Left renal cortex interstitium (tissue), 4 donors: ENCODE measurements at regions not wholly inside any gene's neighbourhood (a gene's known extent, or its start where the extent isn't known, plus 50 kb on each side); places are given as distances from the start of the nearest gene placed in this dataset.

Experiments used
- DNase-seq, 4 donors: peaks; one replicate each; pipeline ENCODE4 v3.0.0-alpha.2; 2013; ENCODE audit warnings: low read depth in 4 of 4, low spot score in 2 of 4, missing footprints in 1 of 4

DNA sequence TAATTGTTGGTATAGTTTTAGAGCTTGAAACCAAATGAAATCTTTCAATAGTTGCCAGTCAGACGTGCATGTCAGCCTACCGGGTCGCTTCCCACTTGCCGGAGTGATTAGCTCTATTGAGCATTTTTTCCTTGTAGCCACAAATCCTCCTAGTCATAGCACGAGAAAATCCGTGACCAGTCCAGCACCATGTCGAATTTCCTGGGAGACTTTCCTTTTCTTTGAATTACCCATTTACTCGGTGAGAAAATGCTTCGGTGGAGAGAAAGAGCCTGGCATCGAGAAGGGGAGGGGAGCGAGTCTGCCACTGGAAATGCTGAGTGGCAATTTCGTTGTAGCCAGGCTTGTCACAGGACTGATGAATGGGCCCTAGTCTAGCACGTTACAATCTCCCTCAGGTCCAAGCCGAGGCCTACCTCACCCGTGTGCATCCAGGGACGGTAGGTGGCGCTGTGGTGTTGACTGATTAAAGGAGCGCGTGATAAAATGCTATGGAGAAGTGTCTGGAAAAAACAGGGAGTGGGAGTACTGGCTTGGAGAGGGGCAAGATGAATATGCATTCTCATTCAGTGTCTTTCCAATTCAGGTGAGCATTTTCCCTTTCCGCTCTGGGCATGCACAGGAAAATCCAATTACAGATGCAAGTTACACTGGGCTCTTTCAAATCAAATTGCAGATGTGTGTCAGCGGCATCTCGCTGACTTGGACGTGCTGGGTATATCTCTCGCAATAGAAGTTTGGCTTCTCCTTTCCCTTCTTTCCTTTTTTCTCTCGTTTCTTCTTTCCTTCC, 238.8 kb downstream of the EDEM1 start:
- peak; percentile 68 to 89 (median 78) for DNase-seq

DNA sequence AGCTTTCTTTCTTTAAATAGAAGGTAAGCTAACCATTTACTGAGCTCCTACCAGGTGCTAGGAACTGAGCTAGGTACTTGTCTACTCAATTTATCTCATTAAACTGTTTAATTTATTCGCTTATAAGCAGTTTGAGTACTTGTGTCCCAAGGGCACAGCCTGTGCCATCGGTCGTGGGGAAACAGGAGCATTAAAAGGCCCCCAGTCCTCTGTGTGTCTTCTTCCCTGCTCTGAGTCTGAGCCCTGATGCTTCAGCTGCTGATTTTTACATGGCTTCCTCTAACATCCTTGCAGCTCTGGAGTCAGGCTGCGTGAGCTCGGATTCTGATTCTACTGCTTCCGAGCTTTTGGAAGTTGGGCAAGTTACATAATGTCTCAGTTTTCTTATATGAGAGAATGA, 239.5 kb downstream of the EDEM1 start:
- no peak for DNase-seq

DNA sequence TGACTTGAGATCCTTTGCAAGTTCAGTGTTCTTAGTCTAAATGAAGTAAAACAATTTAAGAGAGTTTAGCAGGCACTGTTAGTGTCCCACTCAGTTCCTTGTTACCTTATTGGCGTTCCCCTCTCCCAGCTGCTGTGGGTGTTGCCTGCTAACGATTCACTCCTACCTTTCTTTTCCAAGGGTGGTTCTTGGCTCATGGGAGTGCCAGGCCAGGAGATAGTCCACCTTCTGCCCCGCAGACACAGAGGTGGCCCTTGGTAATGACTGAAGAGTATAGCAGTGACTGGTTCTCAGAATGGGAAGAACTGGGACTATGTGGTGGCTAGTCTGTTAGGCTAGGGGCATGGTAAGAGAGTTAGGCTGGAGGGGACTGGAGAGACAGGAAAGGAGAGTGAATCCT, 240.4 kb downstream of the EDEM1 start:
- no peak for DNase-seq

DNA sequence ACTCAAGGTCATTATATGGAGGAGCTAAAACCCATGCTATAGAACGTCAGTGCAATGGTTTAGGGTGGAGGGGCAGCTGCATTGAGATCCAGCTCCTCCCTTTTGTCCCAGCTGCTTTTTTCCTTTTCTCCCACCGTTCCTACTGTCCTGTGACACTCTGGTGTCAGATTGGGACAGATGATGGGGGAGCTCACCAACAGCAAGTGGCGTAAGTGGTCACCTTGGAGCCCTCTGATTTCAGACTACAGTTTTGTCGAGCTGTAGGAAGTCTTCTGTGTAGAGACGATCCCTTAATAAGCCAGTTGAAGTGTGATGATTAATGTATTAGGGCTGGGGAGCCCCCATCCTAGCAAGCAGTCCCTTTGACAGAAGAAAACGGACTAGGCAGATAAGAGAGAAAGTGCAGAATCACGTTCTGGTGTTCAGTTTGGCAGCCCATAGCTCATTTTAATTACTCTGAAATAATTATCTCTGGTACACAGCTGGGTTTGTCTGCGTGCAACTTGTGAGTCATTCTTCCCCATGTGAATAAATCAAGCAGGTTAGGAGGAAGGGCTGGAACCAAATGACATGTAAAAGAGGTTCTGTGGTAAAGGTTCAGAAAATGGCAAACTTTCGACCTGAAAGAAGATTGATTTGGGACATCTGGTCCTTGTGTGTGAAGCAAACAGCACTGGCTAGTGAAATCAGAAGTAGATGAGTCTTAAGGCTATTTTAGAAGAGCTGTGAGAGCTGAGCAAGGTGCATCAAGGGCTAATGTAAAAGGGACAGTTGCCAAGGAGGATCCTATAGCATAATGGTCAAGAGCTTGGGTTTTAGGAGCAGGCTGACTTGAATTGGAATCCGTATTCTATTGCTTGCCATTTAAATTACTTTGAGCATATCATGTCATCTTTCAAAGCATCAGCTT, 241.4 kb downstream of the EDEM1 start:
- DNase-seq, result peak in 2 of 4 donors; percentile 49 to 58

DNA sequence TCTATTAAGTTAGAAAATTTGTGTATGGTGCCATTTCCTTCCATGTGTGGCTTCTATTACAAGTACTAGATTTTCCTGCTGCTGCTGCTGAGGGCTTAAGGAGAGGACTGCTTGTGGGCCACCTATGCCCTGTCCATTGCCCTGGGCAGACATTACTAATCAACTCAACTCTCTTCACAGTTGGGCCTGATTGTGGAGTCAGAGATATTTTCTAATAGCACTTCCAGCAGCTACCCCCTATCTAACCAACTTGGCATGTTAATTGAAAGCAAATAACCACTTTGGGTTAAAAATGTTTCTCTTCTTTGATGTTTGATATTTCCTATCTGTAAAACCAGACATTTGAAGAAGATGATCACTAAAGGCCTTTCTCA, 242.0 kb downstream of the EDEM1 start:
- no peak for DNase-seq

DNA sequence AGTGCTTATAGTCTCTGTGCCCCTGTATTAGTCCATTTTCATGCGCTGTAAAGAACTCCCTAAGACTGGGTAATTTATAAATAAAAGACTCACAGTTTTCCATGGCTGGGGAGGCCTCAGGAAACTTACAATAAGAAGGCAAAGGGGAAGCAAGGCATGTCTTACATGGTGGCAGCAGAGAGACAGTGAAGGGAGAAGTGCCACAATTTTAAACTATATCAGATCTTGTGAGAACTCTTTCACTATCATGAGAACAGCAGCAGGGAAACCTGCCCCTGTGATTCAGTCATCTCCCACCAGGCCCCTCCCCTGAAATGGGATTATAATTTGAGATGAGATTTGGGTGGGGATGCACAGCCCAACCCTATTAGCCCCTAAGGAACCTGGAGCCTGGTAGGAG, 243.2 kb downstream of the EDEM1 start:
- DNase-seq, result no peak

DNA sequence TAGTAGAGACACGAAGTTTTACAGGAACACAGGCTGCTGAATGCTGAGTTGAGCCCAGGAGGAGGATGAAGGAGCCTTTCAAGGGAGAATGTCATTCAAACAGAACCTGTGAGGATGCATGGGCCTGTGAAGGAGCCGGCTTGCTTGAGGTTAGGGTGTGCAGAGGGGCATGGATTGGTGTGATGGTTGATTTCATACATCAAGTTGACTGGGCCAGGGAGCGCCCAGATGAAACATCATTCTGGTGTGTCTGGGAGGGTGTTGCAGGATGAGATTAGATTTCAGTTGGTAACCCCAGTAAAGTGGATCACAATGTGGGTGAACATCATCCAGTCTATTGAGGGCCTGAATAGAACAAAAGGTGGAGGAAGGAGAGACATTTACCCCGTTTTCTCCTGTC, 243.6 kb downstream of the EDEM1 start:
- DNase-seq, result no peak

DNA sequence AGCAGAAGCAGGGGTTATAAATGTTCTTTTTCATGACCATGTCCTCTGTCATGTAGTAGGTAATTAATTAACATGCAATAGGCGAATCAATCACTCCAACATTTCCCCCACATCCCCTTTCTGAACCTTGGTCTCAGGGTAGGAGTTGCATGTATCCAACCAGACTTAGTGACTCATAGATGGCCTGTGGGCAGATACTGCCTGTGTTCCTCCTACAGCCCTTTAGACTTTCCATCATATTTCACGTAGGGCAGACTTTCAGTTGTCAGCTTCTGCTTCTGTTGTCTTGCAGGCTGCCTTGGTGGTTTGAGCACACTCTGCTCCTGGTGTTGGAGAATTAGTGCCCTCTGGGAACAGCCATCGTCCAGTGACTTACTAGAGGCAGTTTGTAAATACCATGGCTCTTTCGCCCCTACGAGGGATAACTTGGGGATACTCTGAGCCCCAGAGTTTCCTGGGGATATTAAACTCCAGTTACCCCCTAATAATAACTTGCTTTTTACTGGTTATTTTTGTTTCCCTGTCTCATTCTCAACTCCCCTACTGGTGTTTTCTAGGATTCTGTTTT, 244.4 kb downstream of the EDEM1 start:
- DNase-seq, result no peak

DNA sequence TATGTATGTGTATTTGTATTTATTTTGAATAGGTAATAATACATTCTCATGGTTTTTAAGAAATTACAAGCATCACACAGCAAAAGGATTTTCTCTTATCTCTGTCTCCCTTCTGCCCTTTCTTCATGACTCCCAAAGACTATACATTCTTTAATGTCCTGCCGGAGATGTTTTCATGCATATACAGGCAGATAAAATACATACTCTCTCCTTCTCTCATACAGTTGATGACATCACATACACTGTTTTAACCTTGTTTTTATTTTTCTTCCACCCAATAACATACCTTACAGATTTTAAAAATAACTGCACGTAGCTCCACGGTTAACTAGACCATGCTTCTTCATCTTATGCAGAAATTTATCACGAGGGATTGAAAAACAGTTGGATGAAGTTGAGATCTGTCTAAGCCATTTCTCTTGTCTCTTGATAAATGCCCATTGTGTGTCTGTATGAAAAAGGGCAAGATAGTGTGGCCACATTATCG, 249.8 kb downstream of the EDEM1 start:
- DNase-seq, result no peak

DNA sequence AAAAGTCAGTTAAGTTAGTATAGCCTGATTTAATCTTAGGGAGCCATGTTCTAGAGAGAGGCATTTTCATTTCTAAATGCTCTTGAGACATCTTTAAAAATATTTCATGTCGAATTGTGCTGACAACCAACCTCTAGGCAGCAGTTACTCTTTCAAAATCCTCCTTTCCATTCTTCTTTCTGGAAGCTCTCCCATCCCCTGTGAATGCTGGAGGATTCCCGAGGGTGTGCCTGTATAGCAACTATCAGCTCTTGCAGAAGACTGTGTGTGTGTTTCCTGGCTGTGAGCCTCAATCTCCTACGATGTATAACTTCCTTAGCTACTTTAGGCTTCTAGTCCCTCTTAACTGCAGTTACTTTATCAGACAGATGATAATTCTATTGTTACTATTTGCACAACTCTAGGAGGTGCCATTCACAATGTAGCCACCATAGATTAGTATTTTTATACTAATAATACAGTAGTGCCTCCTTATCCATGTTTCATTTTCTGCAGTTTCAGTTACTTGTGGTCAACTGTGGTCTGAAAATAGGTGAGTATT, 250.3 kb downstream of the EDEM1 start:
- no peak for DNase-seq

DNA sequence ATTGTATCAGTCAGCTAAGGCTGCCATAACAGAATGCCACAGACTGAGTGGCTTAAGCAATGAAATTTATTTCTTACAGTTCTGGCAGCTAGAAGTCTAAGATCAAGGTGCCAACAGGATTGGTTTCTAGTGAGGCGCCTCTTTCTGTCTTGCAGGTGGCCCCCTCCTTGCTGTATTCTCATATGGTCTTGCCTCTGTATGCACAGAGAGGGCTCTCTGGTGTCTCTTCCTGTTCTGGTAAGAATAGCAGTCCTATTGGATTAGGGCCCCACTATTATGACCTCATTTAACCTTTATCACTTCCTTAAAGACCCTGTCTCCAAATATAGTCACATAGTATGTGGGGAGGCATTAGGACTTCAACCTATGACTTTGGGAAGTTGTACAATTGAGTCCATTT, 253.9 kb downstream of the EDEM1 start:
- DNase-seq, result no peak

DNA sequence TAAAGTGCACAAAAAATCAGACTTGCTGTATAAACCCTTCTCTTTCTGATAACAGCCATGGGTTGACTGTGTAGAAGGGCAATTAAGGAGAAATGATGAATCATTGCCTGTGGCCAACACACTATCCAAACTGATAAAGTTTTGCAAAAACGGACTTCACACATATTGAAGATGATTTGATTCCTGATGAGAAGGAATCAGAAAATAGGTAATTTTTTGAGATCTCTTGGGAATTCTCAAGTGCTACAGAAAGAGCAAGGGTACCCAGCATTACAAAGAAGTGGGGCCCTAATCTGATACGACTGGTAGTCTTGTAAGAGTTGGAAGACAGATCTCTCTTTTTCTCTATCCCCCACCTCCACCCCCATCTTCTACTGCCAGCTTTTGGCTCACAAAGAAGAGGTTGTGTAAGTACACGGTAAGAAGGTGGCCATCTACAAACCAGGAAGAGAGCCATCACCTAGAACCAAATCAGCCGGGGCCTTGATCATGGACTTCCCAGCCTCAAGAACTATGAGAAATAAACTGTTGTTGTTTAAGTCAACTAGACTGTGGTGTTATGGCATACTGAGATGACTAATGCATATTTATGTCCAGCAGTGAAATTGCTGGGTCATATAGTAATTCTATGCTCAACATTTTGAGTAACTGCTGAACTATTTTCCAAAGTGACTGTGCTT, 254.7 kb downstream of the EDEM1 start:
- DNase-seq, result no peak

DNA sequence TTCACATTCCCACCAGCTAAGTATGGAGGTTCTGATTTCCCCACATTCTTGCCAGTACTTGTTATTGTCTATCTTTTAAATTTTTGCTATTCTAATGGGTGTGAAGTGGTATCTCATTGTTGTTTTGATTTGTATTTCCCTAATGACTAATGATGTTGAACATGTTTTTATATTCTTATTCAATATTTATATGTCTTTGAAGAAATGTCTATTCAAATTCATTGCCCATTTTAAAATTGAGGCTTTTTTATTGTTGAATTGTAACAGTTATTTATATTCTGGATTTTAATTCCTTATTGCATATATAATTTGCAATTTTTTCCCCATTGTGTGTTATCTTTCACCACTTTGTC, 255.3 kb downstream of the EDEM1 start:
- DNase-seq, result no peak

DNA sequence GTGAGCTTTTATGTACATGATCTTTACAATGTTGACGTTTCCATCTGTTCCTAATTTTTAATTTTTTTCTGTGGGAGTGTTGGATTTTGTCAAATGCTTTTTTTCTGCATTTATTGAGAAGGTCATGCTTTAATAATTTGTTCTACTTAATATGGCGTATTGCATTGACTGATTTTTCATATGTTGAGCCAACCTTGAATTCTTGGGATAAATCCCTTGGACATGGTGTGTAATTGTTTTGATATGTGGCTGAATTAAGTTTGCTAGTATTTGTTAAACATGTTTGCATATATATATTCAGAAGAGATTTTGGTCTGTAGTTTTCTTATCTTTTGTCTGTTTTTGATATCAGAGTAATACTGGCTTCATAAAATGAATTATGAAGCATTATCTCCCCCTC, 256.7 kb downstream of the EDEM1 start:
- no peak for DNase-seq

DNA sequence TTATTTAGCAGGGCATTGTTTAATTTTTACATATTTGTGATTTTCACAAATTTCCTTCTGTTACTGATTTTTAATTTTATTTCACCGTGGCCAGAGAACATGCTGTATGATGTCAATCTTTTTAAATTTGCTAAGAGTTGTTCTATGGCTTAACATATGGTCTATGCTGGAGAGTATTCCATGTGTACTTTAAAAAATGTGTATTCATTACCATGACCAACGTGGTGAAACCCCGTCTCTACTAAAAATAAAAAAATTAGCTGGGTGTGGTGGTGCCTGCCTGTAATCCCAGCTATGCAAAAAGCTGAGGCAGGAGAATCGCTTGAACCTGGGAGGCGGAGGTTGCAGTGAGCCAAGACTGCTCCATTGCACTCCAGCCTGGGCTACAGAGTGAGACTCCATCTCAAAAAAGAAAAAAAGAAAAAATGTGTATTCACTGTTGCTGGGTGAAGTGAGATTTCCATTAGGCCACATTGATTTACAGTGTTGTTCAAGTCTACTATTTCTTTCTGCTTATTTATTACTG, 258.2 kb downstream of the EDEM1 start:
- DNase-seq, result no peak

DNA sequence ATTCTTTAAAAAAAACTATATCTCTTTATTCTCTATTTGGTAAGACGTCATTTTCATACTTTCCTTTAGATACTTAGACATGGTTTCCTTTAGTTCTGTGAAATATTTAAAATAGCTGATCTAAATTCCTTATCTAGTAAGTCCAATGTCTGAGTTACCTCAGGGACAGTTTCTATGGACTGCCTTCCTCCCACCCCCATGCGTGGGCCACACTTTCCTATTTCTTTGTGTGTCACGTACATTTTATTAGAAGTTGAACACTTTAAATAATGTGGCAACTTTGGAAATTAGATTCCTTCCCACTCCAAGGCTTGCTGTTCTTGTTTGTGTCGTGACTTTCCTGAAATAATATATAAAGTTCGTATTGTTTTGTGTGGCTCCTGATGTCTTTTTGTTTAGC, 260.7 kb downstream of the EDEM1 start:
- DNase-seq, result no peak

DNA sequence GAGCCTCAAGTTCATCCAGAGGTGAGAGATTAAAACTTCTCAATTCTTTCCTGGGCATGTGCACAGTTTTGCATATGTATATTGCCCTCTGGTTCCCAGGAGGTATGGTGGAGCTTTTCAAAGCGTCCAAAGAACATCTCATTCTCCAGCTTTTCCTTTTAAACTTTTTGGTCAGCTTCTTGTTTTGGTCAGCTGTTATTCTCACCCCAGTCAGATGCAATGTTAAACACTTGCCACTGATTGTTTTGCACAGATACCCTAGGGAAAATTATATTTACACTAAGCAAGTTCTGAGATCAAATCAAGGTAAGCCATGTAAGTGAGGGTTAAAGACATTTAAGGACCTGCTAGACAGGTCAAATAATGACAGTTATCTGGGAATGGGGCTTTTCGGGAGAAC, 261.3 kb downstream of the EDEM1 start:
- no peak for DNase-seq

DNA sequence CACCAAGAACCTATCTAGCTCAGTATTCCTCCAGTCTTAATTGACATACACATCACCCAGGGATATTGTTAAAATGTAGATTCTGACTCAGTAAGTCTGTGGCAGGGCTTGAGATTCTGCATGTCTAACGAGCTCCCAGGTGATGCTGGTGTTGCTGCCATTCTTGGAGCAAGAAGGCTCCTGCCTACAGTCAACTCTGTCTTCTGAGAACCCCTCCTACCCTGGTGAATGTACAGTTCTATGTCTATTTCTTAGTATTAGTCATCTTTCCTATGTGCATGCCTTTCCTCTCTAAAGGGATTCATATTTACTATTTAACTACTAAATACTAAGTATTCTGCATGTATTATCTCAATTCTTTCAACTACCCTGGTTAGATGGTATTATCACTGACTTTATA, 268.7 kb downstream of the EDEM1 start:
- DNase-seq, result no peak

DNA sequence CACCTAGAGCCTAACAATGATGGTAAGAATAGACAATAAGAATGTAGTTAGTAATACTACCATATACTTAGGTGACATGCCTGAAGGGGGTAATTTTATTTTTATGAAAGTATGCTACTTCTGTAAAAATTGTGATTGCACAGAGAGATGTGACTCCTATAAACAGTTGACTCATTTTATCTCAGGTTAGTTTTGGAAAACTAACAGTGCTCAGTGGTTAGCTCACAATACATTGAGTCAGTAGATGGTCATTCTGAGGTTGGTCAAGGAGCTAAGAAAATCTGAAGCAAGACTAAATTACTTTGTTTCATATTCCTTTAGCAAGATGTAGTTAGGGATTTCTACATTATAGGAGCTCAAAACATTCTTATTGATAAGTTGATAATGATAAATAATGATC, 271.0 kb downstream of the EDEM1 start:
- DNase-seq, result no peak

DNA sequence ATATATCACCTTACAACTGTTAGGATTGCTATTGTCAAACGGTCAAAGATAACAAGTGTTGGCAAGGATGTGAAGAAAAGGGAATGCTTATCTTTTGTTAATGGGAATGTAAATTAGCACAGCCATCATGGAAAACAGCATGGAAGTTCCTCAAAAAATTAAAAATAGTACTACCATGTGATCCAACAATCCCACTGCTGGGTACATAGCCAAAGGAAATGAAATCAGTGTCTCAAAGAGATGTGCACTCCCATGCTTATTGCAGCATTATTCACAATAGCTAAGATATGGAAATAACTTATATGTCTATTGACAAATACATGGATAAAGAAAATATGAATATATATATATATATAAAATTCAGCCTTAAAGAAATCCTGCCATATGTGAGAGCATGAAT, 274.6 kb downstream of the EDEM1 start:
- DNase-seq, result no peak
